GM12891 (cell line): ENCODE measurements at regions not wholly inside any gene's neighbourhood (a gene's known extent, or its start where the extent isn't known, plus 50 kb on each side); places are given as distances from the start of the nearest gene placed in this dataset.

ENCODE experiments used
- POLR2A ChIP-seq: IDR thresholded peaks from 2 replicates; pipeline ENCODE4 v1.6.1; 2011; ENCODE audit warnings: low read depth, low read length, control low read depth
- POLR2AphosphoS5 ChIP-seq: IDR thresholded peaks from 2 replicates; pipeline ENCODE4 v1.6.1; 2011; ENCODE audit warnings: low read depth, low read length, control low read depth
- TAF1 ChIP-seq: IDR thresholded peaks from 2 replicates; pipeline ENCODE4 v1.6.1; 2011; ENCODE audit warnings: low read depth, low read length, control low read depth

- TF ChIP-seq TAF1 (no peak), POLR2AphosphoS5 (no peak), POLR2A (no peak)
These were observed 55.6 kb upstream of the JDP2 start for GRCh38 chr14:75372260-75372659.
